ENCODE measurements at regions not wholly inside any gene's neighbourhood (a gene's known extent, or its start where the extent isn't known, plus 50 kb on each side); places are given as distances from the start of the nearest gene placed in this dataset.

- FAIRE-seq, result no peak
Observed at GRCh38 chr13:72100339-72100738, 233.3 kb upstream of the DACH1 start.

GRCh38 chr13:72097568-72097967 lies 230.6 kb upstream of the DACH1 start:
- no peak for TF ChIP-seq CTCF (IDR thresholded peaks at IDR 0.05; ENCODE audit: borderline replicate concordance, extremely low read depth, insufficient read depth)
- intact Hi-C loops (cut with DNase I), result no loop called here
- FAIRE-seq, result no peak
- H3K36me3 ChIP-seq (ENCODE audit: control insufficient read depth in 2 of 3, insufficient read depth in 3 of 3, low read length in 3 of 3), result no peaks in the 10 kb centered on the region
- no peaks in the 10 kb centered on the region for H3K4me1 ChIP-seq (ENCODE audit: control insufficient read depth in 2 of 3, insufficient read depth in 2 of 3, low read depth in 1 of 3, low read length in 3 of 3)
- H3K9me3 ChIP-seq (ENCODE audit: control insufficient read depth in 2 of 3, insufficient read depth in 1 of 3, low read length in 3 of 3), result no peaks in the 10 kb centered on the region
- no peak overlapping the region for H3K27ac ChIP-seq (ENCODE audit: low read depth in 2 of 2, low read length in 2 of 2)
- no peak for DNase-seq
- no peaks in the 10 kb centered on the region for H3K27me3 ChIP-seq (ENCODE audit: control insufficient read depth, insufficient read depth, low read length)
- no peak overlapping the region for H3K9ac ChIP-seq (ENCODE audit: low read length in 3 of 3)
- H3K4me3 ChIP-seq (ENCODE audit: low read length in 3 of 3), result no peak overlapping the region

More at GRCh38 chr13:72100339-72100738, 233.3 kb upstream of the DACH1 start:
- Histone ChIP-seq H3K9me3 (ENCODE audit: control insufficient read depth in 2 of 3, insufficient read depth in 1 of 3, low read length in 3 of 3) (no peaks in the 10 kb centered on the region), H3K27ac (ENCODE audit: low read depth in 2 of 2, low read length in 2 of 2) (no peak overlapping the region), H3K36me3 (ENCODE audit: control insufficient read depth in 2 of 3, insufficient read depth in 3 of 3, low read length in 3 of 3) (no peaks in the 10 kb centered on the region), H3K4me1 (ENCODE audit: control insufficient read depth in 2 of 3, insufficient read depth in 2 of 3, low read depth in 1 of 3, low read length in 3 of 3) (no peaks in the 10 kb centered on the region), H3K9ac (ENCODE audit: low read length in 3 of 3) (no peak overlapping the region), H3K27me3 (ENCODE audit: control insufficient read depth, insufficient read depth, low read length) (no peaks in the 10 kb centered on the region), H3K4me3 (ENCODE audit: low read length in 3 of 3) (no peak overlapping the region)
- intact Hi-C loops (cut with DNase I), result no loop called here
- DNase-seq, result no peak
- TF ChIP-seq CTCF (IDR thresholded peaks at IDR 0.05; ENCODE audit: borderline replicate concordance, extremely low read depth, insufficient read depth), result no peak

- no peak overlapping the region for H3K27ac ChIP-seq (ENCODE audit: low read depth in 2 of 2, low read length in 2 of 2)
- no peaks in the 10 kb centered on the region for H3K36me3 ChIP-seq (ENCODE audit: control insufficient read depth in 2 of 3, insufficient read depth in 3 of 3, low read length in 3 of 3)
- FAIRE-seq (no peak), DNase-seq (no peak)
- no peak for TF ChIP-seq CTCF (IDR thresholded peaks at IDR 0.05; ENCODE audit: borderline replicate concordance, extremely low read depth, insufficient read depth)
- intact Hi-C loops (cut with DNase I), result no loop called here
- H3K27me3 ChIP-seq (ENCODE audit: control insufficient read depth, insufficient read depth, low read length), result no peaks in the 10 kb centered on the region
- H3K9me3 ChIP-seq (ENCODE audit: control insufficient read depth in 2 of 3, insufficient read depth in 1 of 3, low read length in 3 of 3), result no peaks in the 10 kb centered on the region
- H3K4me1 ChIP-seq (ENCODE audit: control insufficient read depth in 2 of 3, insufficient read depth in 2 of 3, low read depth in 1 of 3, low read length in 3 of 3), result no peaks in the 10 kb centered on the region
- H3K4me3 ChIP-seq (ENCODE audit: low read length in 3 of 3), result no peak overlapping the region
- H3K9ac ChIP-seq (ENCODE audit: low read length in 3 of 3), result no peak overlapping the region
Observed at GRCh38 chr13:72093262-72093661, 226.3 kb upstream of the DACH1 start.

- no peak overlapping the region for H3K27ac ChIP-seq (ENCODE audit: low read depth in 2 of 2, low read length in 2 of 2)
- no peaks in the 10 kb centered on the region for H3K4me1 ChIP-seq (ENCODE audit: control insufficient read depth in 2 of 3, insufficient read depth in 2 of 3, low read depth in 1 of 3, low read length in 3 of 3)
- DNase-seq (peak in 1 of 5 donors; percentile 13), FAIRE-seq (no peak)
- no peak for TF ChIP-seq CTCF (IDR thresholded peaks at IDR 0.05; ENCODE audit: borderline replicate concordance, extremely low read depth, insufficient read depth)
- no peak overlapping the region for H3K4me3 ChIP-seq (ENCODE audit: low read length in 3 of 3)
- no peaks in the 10 kb centered on the region for H3K36me3 ChIP-seq (ENCODE audit: control insufficient read depth in 2 of 3, insufficient read depth in 3 of 3, low read length in 3 of 3)
- H3K9me3 ChIP-seq (ENCODE audit: control insufficient read depth in 2 of 3, insufficient read depth in 1 of 3, low read length in 3 of 3), result no peaks in the 10 kb centered on the region
- H3K9ac ChIP-seq (ENCODE audit: low read length in 3 of 3), result no peak overlapping the region
- no peaks in the 10 kb centered on the region for H3K27me3 ChIP-seq (ENCODE audit: control insufficient read depth, insufficient read depth, low read length)
- intact Hi-C loops (cut with DNase I), result no loop called here
Observed at GRCh38 chr13:72074663-72075062, 207.7 kb upstream of the DACH1 start.

Data from kidney (tissue), 13 donors.